Endodermal cell (in vitro differentiated cells): ENCODE measurements at regions not wholly inside any gene's neighbourhood (a gene's known extent, or its start where the extent isn't known, plus 50 kb on each side); places are given as distances from the start of the nearest gene placed in this dataset.
"Not testable (repeated sequence)": the region's sequence is repeated elsewhere in the genome, so short reads cannot be mapped to it uniquely, and the experiment has no call there.

ENCODE experiments used
- DNase-seq: peaks from one replicate; pipeline ENCODE4 v3.0.0-alpha.2; 2017
- H3K27ac ChIP-seq: 2 replicates; pipeline ENCODE4 v1.5.1; 2013; ENCODE audit warnings: mild to moderate bottlenecking, low read depth, low read length, moderate library complexity
- H3K27me3 ChIP-seq: 2 replicates; pipeline ENCODE4 v1.6.1; 2013; ENCODE audit warnings: mild to moderate bottlenecking, low read length, moderate library complexity; ENCODE audit not compliant: insufficient read depth, control insufficient read depth, poor library complexity, severe bottlenecking
- H3K36me3 ChIP-seq: 2 replicates; pipeline ENCODE4 v1.7.0; 2013; ENCODE audit warnings: mild to moderate bottlenecking, low read length, moderate library complexity; ENCODE audit not compliant: control insufficient read depth, insufficient read depth
- H3K4me1 ChIP-seq: one replicate; pipeline ENCODE4 v1.7.0; 2013; ENCODE audit warnings: low read length; ENCODE audit not compliant: control insufficient read depth, insufficient read depth
- H3K4me3 ChIP-seq: 2 replicates; pipeline ENCODE4 v1.5.1; 2013; ENCODE audit warnings: mild to moderate bottlenecking, low read length, moderate library complexity
- H3K9ac ChIP-seq: 2 replicates; pipeline ENCODE4 v1.6.1; 2013; ENCODE audit warnings: mild to moderate bottlenecking, low read length, moderate library complexity; ENCODE audit not compliant: poor library complexity, severe bottlenecking; ENCODE audit errors: extremely low read depth
- H3K9me3 ChIP-seq: 2 replicates; pipeline ENCODE4 v1.6.1; 2013; ENCODE audit warnings: mild to moderate bottlenecking, low read length, moderate library complexity; ENCODE audit not compliant: control insufficient read depth
- H3K27ac Mint-ChIP-seq: 2 replicates; pipeline ENCODE4 v1.8.0; 2020; ENCODE audit warnings: mixed read lengths
- H3K27me3 Mint-ChIP-seq: 2 replicates; pipeline ENCODE4 v1.8.0; 2021; ENCODE audit warnings: mild to moderate bottlenecking, mixed read lengths; ENCODE audit not compliant: insufficient read depth
- H3K36me3 Mint-ChIP-seq: 2 replicates; pipeline ENCODE4 v1.8.0; 2020; ENCODE audit warnings: low read depth, mixed read lengths
- H3K4me1 Mint-ChIP-seq: 2 replicates; pipeline ENCODE4 v1.8.0; 2020; ENCODE audit warnings: mixed read lengths
- H3K4me3 Mint-ChIP-seq: 2 replicates; pipeline ENCODE4 v1.8.0; 2020; ENCODE audit warnings: mild to moderate bottlenecking, moderate library complexity, mixed read lengths
- H3K9me3 Mint-ChIP-seq: 2 replicates; pipeline ENCODE4 v1.8.0; 2020; ENCODE audit warnings: mild to moderate bottlenecking, mixed read lengths
- WGBS, 2 experiments: methylation state at CpG; one replicate each; pipeline versions ENCODE4 v1.1.5 to v1.1.7; 2013; ENCODE audit warnings: missing lambda C conversion rate in 2 of 2, mixed read lengths in 1 of 2; ENCODE audit not compliant: insufficient coverage in 1 of 2, insufficient read length in 1 of 2; 5-methylcytosine and 5-hydroxymethylcytosine counted together
- TF ChIP-seq, protein P1 (sequence below): fragments of 200-600 bp; sonication (generic); conservative IDR thresholded peaks from 2 replicates; pipeline ENCODE4 v1.5.0; 2021; ENCODE audit warnings: antibody characterized with exemption, mild to moderate bottlenecking

DNA sequence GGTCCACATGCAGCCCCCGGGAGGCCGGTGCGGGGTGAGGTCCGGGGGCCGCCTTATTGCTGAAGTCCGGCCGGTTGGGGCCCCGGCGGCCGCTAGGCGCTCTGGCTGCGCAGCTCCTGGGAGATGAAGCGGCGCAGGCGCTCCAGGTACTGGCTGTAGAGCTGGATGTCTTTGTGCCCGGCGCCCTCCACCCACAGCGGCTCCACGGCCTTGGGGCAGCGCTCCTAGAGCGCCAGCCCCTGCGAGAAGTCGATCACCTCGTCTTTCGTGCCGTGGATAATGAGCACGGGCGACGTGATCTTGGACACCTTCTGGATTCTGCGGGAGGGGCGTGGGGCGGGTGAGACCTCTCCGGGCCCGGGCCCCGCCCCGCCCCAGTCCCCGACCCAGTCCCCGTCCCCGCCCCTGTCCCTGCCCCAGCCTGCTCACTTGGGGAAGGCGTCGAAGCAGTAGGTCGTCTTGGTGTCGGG, 76.3 kb downstream of the GOLGA8F start:
- TF ChIP-seq, protein P1, sequence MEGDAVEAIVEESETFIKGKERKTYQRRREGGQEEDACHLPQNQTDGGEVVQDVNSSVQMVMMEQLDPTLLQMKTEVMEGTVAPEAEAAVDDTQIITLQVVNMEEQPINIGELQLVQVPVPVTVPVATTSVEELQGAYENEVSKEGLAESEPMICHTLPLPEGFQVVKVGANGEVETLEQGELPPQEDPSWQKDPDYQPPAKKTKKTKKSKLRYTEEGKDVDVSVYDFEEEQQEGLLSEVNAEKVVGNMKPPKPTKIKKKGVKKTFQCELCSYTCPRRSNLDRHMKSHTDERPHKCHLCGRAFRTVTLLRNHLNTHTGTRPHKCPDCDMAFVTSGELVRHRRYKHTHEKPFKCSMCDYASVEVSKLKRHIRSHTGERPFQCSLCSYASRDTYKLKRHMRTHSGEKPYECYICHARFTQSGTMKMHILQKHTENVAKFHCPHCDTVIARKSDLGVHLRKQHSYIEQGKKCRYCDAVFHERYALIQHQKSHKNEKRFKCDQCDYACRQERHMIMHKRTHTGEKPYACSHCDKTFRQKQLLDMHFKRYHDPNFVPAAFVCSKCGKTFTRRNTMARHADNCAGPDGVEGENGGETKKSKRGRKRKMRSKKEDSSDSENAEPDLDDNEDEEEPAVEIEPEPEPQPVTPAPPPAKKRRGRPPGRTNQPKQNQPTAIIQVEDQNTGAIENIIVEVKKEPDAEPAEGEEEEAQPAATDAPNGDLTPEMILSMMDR: peak; percentile 50
- H3K36me3 Mint-ChIP-seq, H3K27me3 ChIP-seq, H3K27ac ChIP-seq, H3K9ac ChIP-seq, H3K27ac Mint-ChIP-seq, H3K4me1 Mint-ChIP-seq, H3K9me3 ChIP-seq, H3K4me3 ChIP-seq, H3K4me1 ChIP-seq, H3K36me3 ChIP-seq: not testable (repeated sequence)
- Mint-ChIP-seq H3K27me3 (peaks cover 15% of the 10 kb centered on the region), H3K4me3 (peak overlapping the region; percentile 39), H3K9me3 (peaks cover 14% of the 10 kb centered on the region)
- WGBS, 2 experiments: 2% methylated on average over 23 of the region's 43 CpGs; no CpG with 5 or more reads in 1 of the 2 experiments
- DNase-seq: peak; percentile 61
